ENCODE measurements at regions not wholly inside any gene's neighbourhood (a gene's known extent, or its start where the extent isn't known, plus 50 kb on each side); places are given as distances from the start of the nearest gene placed in this dataset.

- no peak for TF ChIP-seq EZH2 (IDR thresholded peaks at IDR 0.05; ENCODE audit: low read length)
- TF ChIP-seq, protein P1, sequence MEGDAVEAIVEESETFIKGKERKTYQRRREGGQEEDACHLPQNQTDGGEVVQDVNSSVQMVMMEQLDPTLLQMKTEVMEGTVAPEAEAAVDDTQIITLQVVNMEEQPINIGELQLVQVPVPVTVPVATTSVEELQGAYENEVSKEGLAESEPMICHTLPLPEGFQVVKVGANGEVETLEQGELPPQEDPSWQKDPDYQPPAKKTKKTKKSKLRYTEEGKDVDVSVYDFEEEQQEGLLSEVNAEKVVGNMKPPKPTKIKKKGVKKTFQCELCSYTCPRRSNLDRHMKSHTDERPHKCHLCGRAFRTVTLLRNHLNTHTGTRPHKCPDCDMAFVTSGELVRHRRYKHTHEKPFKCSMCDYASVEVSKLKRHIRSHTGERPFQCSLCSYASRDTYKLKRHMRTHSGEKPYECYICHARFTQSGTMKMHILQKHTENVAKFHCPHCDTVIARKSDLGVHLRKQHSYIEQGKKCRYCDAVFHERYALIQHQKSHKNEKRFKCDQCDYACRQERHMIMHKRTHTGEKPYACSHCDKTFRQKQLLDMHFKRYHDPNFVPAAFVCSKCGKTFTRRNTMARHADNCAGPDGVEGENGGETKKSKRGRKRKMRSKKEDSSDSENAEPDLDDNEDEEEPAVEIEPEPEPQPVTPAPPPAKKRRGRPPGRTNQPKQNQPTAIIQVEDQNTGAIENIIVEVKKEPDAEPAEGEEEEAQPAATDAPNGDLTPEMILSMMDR (optimal IDR thresholded peaks at IDR 0.05 in 1 of 3, IDR thresholded peaks at IDR 0.05 in 1 of 3, conservative IDR thresholded peaks at IDR 0.05 in 1 of 3; ENCODE audit: extremely low read depth in 1 of 3, insufficient read depth in 2 of 3, low read length in 3 of 3), result no peak
- Histone ChIP-seq H3K79me2 (ENCODE audit: control insufficient read depth, insufficient read depth, low read length) (no peaks in the 10 kb centered on the region), H3K9me3 (ENCODE audit: control insufficient read depth, low read depth, low read length) (no peaks in the 10 kb centered on the region), H3K27me3 (ENCODE audit: control insufficient read depth, extremely low read depth, insufficient read depth, low read length) (no peaks in the 10 kb centered on the region), H3K4me2 (ENCODE audit: control insufficient read depth, extremely low read depth, insufficient read depth, low read depth, low read length) (no peak overlapping the region), H3K4me3 (ENCODE audit: control insufficient read depth in 2 of 3, extremely low read depth in 1 of 3, insufficient read depth in 2 of 3, low read depth in 1 of 3, low read length in 3 of 3) (no peak overlapping the region), H3K9me1 (ENCODE audit: control insufficient read depth, extremely low read depth, insufficient read depth, low read length) (no peaks in the 10 kb centered on the region), H3K4me1 (ENCODE audit: control insufficient read depth, extremely low read depth, insufficient read depth, low read length) (no peaks in the 10 kb centered on the region), H3K27ac (ENCODE audit: control insufficient read depth, insufficient read depth, low read length) (no peak overlapping the region), H3K36me3 (ENCODE audit: control insufficient read depth in 2 of 2, extremely low read depth in 1 of 2, insufficient read depth in 2 of 2, low read length in 2 of 2) (no peaks in the 10 kb centered on the region), H3K9ac (ENCODE audit: control insufficient read depth, extremely low read depth, insufficient read depth, low read length) (no peak overlapping the region), H4K20me1 (ENCODE audit: control insufficient read depth, extremely low read depth, insufficient read depth, low read length) (no peaks in the 10 kb centered on the region), H2AFZ (ENCODE audit: control insufficient read depth, low read length) (no peak overlapping the region)
- DNase-seq (ENCODE audit: low read depth, low spot score) (no peak), FAIRE-seq (no peak)
- dilution Hi-C loops (cut with MboI; ENCODE audit: extremely low pct_ligation_motif_present, low sequenced_read_pairs), result no loop called here
These were observed 197.9 kb upstream of the BMPER start for GRCh38 chr7:33707427-33707826.

- Histone ChIP-seq H4K20me1 (ENCODE audit: control insufficient read depth, extremely low read depth, insufficient read depth, low read length) (no peaks in the 10 kb centered on the region), H3K9me3 (ENCODE audit: control insufficient read depth, low read depth, low read length) (no peaks in the 10 kb centered on the region), H3K27me3 (ENCODE audit: control insufficient read depth, extremely low read depth, insufficient read depth, low read length) (no peaks in the 10 kb centered on the region), H3K9me1 (ENCODE audit: control insufficient read depth, extremely low read depth, insufficient read depth, low read length) (no peaks in the 10 kb centered on the region), H3K4me3 (ENCODE audit: control insufficient read depth in 2 of 3, extremely low read depth in 1 of 3, insufficient read depth in 2 of 3, low read depth in 1 of 3, low read length in 3 of 3) (no peak overlapping the region), H3K79me2 (ENCODE audit: control insufficient read depth, insufficient read depth, low read length) (no peaks in the 10 kb centered on the region), H3K4me2 (ENCODE audit: control insufficient read depth, extremely low read depth, insufficient read depth, low read depth, low read length) (no peak overlapping the region), H2AFZ (ENCODE audit: control insufficient read depth, low read length) (no peak overlapping the region), H3K9ac (ENCODE audit: control insufficient read depth, extremely low read depth, insufficient read depth, low read length) (no peak overlapping the region), H3K27ac (ENCODE audit: control insufficient read depth, insufficient read depth, low read length) (no peak overlapping the region), H3K36me3 (ENCODE audit: control insufficient read depth in 2 of 2, extremely low read depth in 1 of 2, insufficient read depth in 2 of 2, low read length in 2 of 2) (no peaks in the 10 kb centered on the region), H3K4me1 (ENCODE audit: control insufficient read depth, extremely low read depth, insufficient read depth, low read length) (no peaks in the 10 kb centered on the region)
- TF ChIP-seq, protein P1 (optimal IDR thresholded peaks at IDR 0.05 in 1 of 3, IDR thresholded peaks at IDR 0.05 in 1 of 3, conservative IDR thresholded peaks at IDR 0.05 in 1 of 3; ENCODE audit: extremely low read depth in 1 of 3, insufficient read depth in 2 of 3, low read length in 3 of 3), result no peak
- no peak for TF ChIP-seq EZH2 (IDR thresholded peaks at IDR 0.05; ENCODE audit: low read length)
- no peak for FAIRE-seq
- no peak for DNase-seq (ENCODE audit: low read depth, low spot score)
- dilution Hi-C loops (cut with MboI; ENCODE audit: extremely low pct_ligation_motif_present, low sequenced_read_pairs), result no loop called here
These were observed 194.7 kb upstream of the BMPER start for GRCh38 chr7:33710608-33711007.

Measured in keratinocyte (primary cell).